HCT116 (cell line): ENCODE measurements at regions not wholly inside any gene's neighbourhood (a gene's known extent, or its start where the extent isn't known, plus 50 kb on each side); places are given as distances from the start of the nearest gene placed in this dataset.

Experiments used
- ATAC-seq: fragments of 200-7000 bp; cut with Tn5 transposase; 2 replicates; pipeline ENCODE4 v1.9.1; 2020; ENCODE audit warnings: mild to moderate bottlenecking, moderate library complexity
- BruUV-seq: library from RNA; stranded (reverse); fragments of 400-500 nt; replicated peaks from 2 replicates; lab custom pipeline; 2021; lab: Mats Ljungman, UMichigan
- CTCF ChIA-PET: fragments of 300-600 bp; sonication (Branson Sonifier 250); formaldehyde crosslinking; loops from one replicate; lab custom pipeline; 2021; ENCODE audit warnings: antibody characterized with exemption; lab: Charles Lee
- POLR2A ChIA-PET: fragments of 300-600, 350-600 bp; sonication (Branson Sonifier 250); formaldehyde crosslinking; loops from one replicate; lab custom pipeline; 2021; ENCODE audit warnings: antibody characterized with exemption; lab: Charles Lee
- RAD21 ChIA-PET, 2 experiments: fragments of 300-600 bp; sonication (Branson Sonifier 250); formaldehyde crosslinking; loops; one replicate each; lab custom pipeline; 2023; ENCODE audit warnings: low total read pairs in 2 of 2; ENCODE audit not compliant: uncharacterized antibody in 2 of 2, unreplicated experiment in 2 of 2, low non-redundant PET in 1 of 2; lab: Charles Lee
- DNase-seq: peaks from one replicate; pipeline ENCODE4 v3.0.0-alpha.2; 2010; ENCODE audit warnings: low read depth, low spot score
- H2AFZ ChIP-seq: fragments of 200-600 bp; shearing (Covaris generic), sonication (generic); 2 replicates; pipeline ENCODE4 v1.6.1; 2017; ENCODE audit warnings: low read depth, mixed run types, mixed read lengths, antibody characterized with exemption, low read length; ENCODE audit not compliant: poor library complexity, severe bottlenecking
- H3K27ac ChIP-seq: 2 replicates; pipeline ENCODE4 v1.5.1; 2012; ENCODE audit warnings: low read depth, low read length
- H3K27me3 ChIP-seq: fragments of 200-600 bp; sonication (generic); 2 replicates; pipeline ENCODE4 v1.6.1; 2016; ENCODE audit warnings: mixed run types, low read length, mixed read lengths; ENCODE audit not compliant: insufficient read depth
- H3K36me3 ChIP-seq, 2 experiments: fragments of 200-500 bp in 1 of 2; fragments of 200-600 bp in 1 of 2; sonication (Bioruptor generic) in 1 of 2; sonication (generic) in 1 of 2; 2 replicates each; pipeline versions ENCODE4 v1.5.1 to v1.6.1; 2014 to 2016; ENCODE audit warnings: low read length in 2 of 2, inconsistent platforms in 1 of 2, mixed read lengths in 1 of 2, mixed run types in 1 of 2; ENCODE audit not compliant: insufficient read depth in 2 of 2, control insufficient read depth in 1 of 2
- H3K4me1 ChIP-seq, 2 experiments: fragments of 200-600 bp in 1 of 2; sonication (generic) in 1 of 2; 2 replicates each; pipeline versions ENCODE4 v1.5.1 to v1.6.1; 2012 to 2017; ENCODE audit warnings: low read length in 2 of 2, inconsistent platforms in 1 of 2, mild to moderate bottlenecking in 1 of 2, mixed read lengths in 1 of 2, mixed run types in 1 of 2, moderate library complexity in 1 of 2; ENCODE audit not compliant: insufficient read depth in 2 of 2, control insufficient read depth in 1 of 2
- H3K4me2 ChIP-seq: fragments of 200-600 bp; sonication (generic); 2 replicates; pipeline ENCODE4 v1.6.1; 2017; ENCODE audit warnings: mixed run types, low read length, mixed read lengths
- H3K4me3 ChIP-seq, 2 experiments: fragments of 200-600 bp in 1 of 2; sonication (generic) in 1 of 2; replicated peaks in 1 of 2; 2 replicates each; pipeline ENCODE4 v1.5.1; 2011 to 2016; ENCODE audit warnings: low read length in 2 of 2, control low read depth in 1 of 2, low read depth in 1 of 2, mild to moderate bottlenecking in 1 of 2, mixed read lengths in 1 of 2, mixed run types in 1 of 2
- H3K79me2 ChIP-seq: fragments of 200-600 bp; sonication (generic); 2 replicates; pipeline ENCODE4 v1.6.1; 2017; ENCODE audit warnings: mild to moderate bottlenecking, mixed run types, low read length, moderate library complexity, mixed read lengths; ENCODE audit not compliant: insufficient read depth
- H3K9ac ChIP-seq: fragments of 200-600 bp; sonication (generic); 2 replicates; pipeline ENCODE4 v1.6.1; 2016; ENCODE audit warnings: low read length, mixed read lengths
- H3K9me2 ChIP-seq: fragments of 200-600 bp; sonication (generic), shearing (Covaris generic); 2 replicates; pipeline ENCODE4 v1.6.1; 2017; ENCODE audit warnings: mixed run types, mild to moderate bottlenecking, moderate library complexity; ENCODE audit not compliant: insufficient read depth
- H3K9me3 ChIP-seq, 2 experiments: fragments of 200-500 bp in 1 of 2; fragments of 200-600 bp in 1 of 2; sonication (Bioruptor generic) in 1 of 2; sonication (generic) in 1 of 2; 2 replicates each; pipeline ENCODE4 v1.6.1; 2014 to 2017; ENCODE audit warnings: low read length in 2 of 2, mixed read lengths in 2 of 2, inconsistent platforms in 1 of 2, low read depth in 1 of 2, mild to moderate bottlenecking in 1 of 2, mixed run types in 1 of 2, moderate library complexity in 1 of 2; ENCODE audit not compliant: control insufficient read depth in 1 of 2, insufficient read depth in 1 of 2
- H4K20me1 ChIP-seq: fragments of 200-600 bp; sonication (generic), shearing (Covaris generic); 2 replicates; pipeline ENCODE4 v1.6.1; 2017; ENCODE audit warnings: mixed run types, mild to moderate bottlenecking, moderate library complexity; ENCODE audit not compliant: insufficient read depth
- CEBPB ChIP-seq: IDR thresholded peaks from 2 replicates; pipeline ENCODE4 v1.6.1; 2012; ENCODE audit warnings: low read depth
- EGR1 ChIP-seq: IDR thresholded peaks from 2 replicates; pipeline ENCODE4 v1.6.1; 2012; ENCODE audit warnings: low read depth
- ELF1 ChIP-seq: IDR thresholded peaks from 2 replicates; pipeline ENCODE4 v1.6.1; 2012; ENCODE audit warnings: low read depth, borderline replicate concordance
- EZH2 ChIP-seq: fragments of 200-600 bp; sonication (generic); IDR thresholded peaks from 2 replicates; pipeline ENCODE4 v1.6.1; 2017; ENCODE audit warnings: antibody characterized with exemption, mixed run types
- FOSL1 ChIP-seq: IDR thresholded peaks from 2 replicates; pipeline ENCODE4 v1.6.1; 2012; ENCODE audit warnings: low read depth
- JUND ChIP-seq: IDR thresholded peaks from 2 replicates; pipeline ENCODE4 v1.6.1; 2012
- POLR2A ChIP-seq: IDR thresholded peaks from 2 replicates; pipeline ENCODE4 v1.7.0; 2011; ENCODE audit warnings: borderline replicate concordance; ENCODE audit not compliant: insufficient read depth, insufficient read length; ENCODE audit errors: extremely low read depth
- POLR2AphosphoS5 ChIP-seq: IDR thresholded peaks from 2 replicates; pipeline ENCODE4 v1.6.1; 2011; ENCODE audit warnings: mild to moderate bottlenecking, low read depth, low read length, moderate library complexity
- TCF7L2 ChIP-seq: IDR thresholded peaks from 2 replicates; pipeline ENCODE4 v1.7.0; 2011; ENCODE audit warnings: borderline replicate concordance, inconsistent platforms; ENCODE audit not compliant: insufficient read depth, insufficient read length; ENCODE audit errors: extremely low read depth
- YY1 ChIP-seq: IDR thresholded peaks from 2 replicates; pipeline ENCODE4 v1.6.1; 2011; ENCODE audit warnings: low read length, low read depth, moderate library complexity, mild to moderate bottlenecking; ENCODE audit not compliant: insufficient replicate concordance; ENCODE audit errors: extremely low read depth
- ZFX ChIP-seq: fragments of 450-650 bp; IDR thresholded peaks from 2 replicates; pipeline ENCODE4 v1.6.1; 2017
- intact Hi-C: fragments of 100-400 bp; cut with micrococcal nuclease; formaldehyde crosslinking; loops from 2 replicates; pipeline ENCODE4 v1.10.0; 2022
- TF ChIP-seq, protein P1 (sequence below): IDR thresholded peaks from 2 replicates; pipeline ENCODE4 v1.6.1; 2011; ENCODE audit warnings: mild to moderate bottlenecking, low read length, moderate library complexity; ENCODE audit not compliant: insufficient replicate concordance; ENCODE audit errors: extremely low read depth
- TF ChIP-seq, protein P2 (sequence below): IDR thresholded peaks from 2 replicates; pipeline ENCODE4 v1.6.1; 2012

DNA sequence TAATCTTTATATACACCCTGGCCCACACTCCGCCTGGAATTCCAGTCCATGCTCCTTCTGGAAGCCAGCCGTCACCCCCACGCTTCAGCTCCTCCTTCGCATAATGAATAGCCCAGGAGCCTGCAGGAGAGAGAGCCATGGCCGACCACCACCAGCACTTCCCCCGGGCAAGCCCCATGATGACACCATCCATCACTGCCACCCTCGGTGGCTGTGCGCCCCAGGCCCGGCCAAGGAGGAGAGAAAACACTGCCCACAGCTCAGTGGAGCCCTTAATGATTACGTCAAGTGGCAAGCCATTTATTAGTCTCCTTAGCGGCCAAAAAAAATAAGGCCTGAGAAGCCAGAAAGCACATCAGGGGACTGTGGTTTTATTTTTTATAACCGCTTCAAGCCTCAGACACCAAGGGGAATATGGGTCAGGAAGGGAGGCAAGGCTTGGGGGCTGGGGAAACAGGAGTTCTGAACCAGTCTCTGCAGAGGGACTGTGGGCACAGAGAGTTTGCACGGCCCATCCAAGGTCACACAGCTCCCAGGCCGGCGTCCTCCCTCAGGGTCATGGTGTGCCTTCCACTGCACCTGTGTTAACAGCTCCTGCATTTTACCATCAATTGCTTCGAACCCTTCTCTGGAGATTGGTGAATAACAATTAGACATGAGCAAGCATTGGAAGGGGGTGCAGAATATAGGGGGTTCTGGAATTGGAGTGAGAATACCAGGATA is 134.3 kb downstream of the MN1 start:
- no peaks in the 10 kb centered on the region for H3K79me2 ChIP-seq
- no peak overlapping the region for H3K9ac ChIP-seq
- H3K4me1 ChIP-seq: peaks cover 27 to 40% of the 10 kb centered on the region in 2 experiments
- CTCF ChIA-PET: no interaction called here
- no peak overlapping the region for H3K4me3 ChIP-seq
- no TSS peak for BruUV-seq
- ATAC-seq: no peak
- no peak overlapping the region for H3K4me2 ChIP-seq
- no peak for TF ChIP-seq JUND
- TF ChIP-seq POLR2A: no peak
- no peak for TF ChIP-seq FOSL1
- TF ChIP-seq EGR1: no peak
- no peak for TF ChIP-seq ELF1
- TF ChIP-seq, protein P1, sequence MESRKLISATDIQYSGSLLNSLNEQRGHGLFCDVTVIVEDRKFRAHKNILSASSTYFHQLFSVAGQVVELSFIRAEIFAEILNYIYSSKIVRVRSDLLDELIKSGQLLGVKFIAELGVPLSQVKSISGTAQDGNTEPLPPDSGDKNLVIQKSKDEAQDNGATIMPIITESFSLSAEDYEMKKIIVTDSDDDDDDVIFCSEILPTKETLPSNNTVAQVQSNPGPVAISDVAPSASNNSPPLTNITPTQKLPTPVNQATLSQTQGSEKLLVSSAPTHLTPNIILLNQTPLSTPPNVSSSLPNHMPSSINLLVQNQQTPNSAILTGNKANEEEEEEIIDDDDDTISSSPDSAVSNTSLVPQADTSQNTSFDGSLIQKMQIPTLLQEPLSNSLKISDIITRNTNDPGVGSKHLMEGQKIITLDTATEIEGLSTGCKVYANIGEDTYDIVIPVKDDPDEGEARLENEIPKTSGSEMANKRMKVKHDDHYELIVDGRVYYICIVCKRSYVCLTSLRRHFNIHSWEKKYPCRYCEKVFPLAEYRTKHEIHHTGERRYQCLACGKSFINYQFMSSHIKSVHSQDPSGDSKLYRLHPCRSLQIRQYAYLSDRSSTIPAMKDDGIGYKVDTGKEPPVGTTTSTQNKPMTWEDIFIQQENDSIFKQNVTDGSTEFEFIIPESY: no peak
- TF ChIP-seq EZH2: no peak
- no peak for TF ChIP-seq ZFX
- TF ChIP-seq CEBPB: no peak
- TF ChIP-seq, protein P2, sequence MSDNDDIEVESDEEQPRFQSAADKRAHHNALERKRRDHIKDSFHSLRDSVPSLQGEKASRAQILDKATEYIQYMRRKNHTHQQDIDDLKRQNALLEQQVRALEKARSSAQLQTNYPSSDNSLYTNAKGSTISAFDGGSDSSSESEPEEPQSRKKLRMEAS: no peak
- no peak for TF ChIP-seq POLR2AphosphoS5
- no peak for TF ChIP-seq TCF7L2
- TF ChIP-seq YY1: no peak
- TF ChIP-seq, all 23 proteins: peak for 0
- no peaks in the 10 kb centered on the region for H3K9me2 ChIP-seq
- POLR2A ChIA-PET: no interaction called here
- H3K27ac ChIP-seq: no peak overlapping the region
- RAD21 ChIA-PET: no interaction called here
- H3K36me3 ChIP-seq: no peaks in the 10 kb centered on the region
- H2AFZ ChIP-seq: no peak overlapping the region
- H3K9me3 ChIP-seq: peaks cover 0 to 4% of the 10 kb centered on the region in 2 experiments; a peak in 1 of 4 replicates
- no peaks in the 10 kb centered on the region for H4K20me1 ChIP-seq
- DNase-seq: no peak
- H3K27me3 ChIP-seq: no peaks in the 10 kb centered on the region
- intact Hi-C loops: no loop called here
